ENCODE measurements at regions not wholly inside any gene's neighbourhood (a gene's known extent, or its start where the extent isn't known, plus 50 kb on each side); places are given as distances from the start of the nearest gene placed in this dataset.

- ChIA-PET POLR2A (no interaction called here), CTCF (no interaction called here)
- no peak overlapping the region for H3K4me2 ChIP-seq (ENCODE audit: insufficient read depth, low read length)
- no peak overlapping the region for H3K4me3 ChIP-seq (replicated peaks in 1 of 3; ENCODE audit: insufficient read depth in 1 of 3, low read depth in 1 of 3, low read length in 3 of 3)
- peaks cover 2% of the 10 kb centered on the region for H3K9me3 ChIP-seq (replicated peaks; ENCODE audit: control insufficient read depth, insufficient read depth, low read length)
- no peak overlapping the region for H3K9ac ChIP-seq (replicated peaks; ENCODE audit: extremely low read depth, insufficient read depth, low read length)
- intact Hi-C loops (cut with micrococcal nuclease), result no loop called here
- no TSS peak for BruUV-seq (replicated peaks)
- no peak overlapping the region for H3K27ac ChIP-seq (ENCODE audit: insufficient read depth, low read depth, low read length)
- H3K9me1 ChIP-seq (replicated peaks; ENCODE audit: control insufficient read depth, extremely low read depth, insufficient read depth, low read length), result no peaks in the 10 kb centered on the region
- TF ChIP-seq, protein P1, sequence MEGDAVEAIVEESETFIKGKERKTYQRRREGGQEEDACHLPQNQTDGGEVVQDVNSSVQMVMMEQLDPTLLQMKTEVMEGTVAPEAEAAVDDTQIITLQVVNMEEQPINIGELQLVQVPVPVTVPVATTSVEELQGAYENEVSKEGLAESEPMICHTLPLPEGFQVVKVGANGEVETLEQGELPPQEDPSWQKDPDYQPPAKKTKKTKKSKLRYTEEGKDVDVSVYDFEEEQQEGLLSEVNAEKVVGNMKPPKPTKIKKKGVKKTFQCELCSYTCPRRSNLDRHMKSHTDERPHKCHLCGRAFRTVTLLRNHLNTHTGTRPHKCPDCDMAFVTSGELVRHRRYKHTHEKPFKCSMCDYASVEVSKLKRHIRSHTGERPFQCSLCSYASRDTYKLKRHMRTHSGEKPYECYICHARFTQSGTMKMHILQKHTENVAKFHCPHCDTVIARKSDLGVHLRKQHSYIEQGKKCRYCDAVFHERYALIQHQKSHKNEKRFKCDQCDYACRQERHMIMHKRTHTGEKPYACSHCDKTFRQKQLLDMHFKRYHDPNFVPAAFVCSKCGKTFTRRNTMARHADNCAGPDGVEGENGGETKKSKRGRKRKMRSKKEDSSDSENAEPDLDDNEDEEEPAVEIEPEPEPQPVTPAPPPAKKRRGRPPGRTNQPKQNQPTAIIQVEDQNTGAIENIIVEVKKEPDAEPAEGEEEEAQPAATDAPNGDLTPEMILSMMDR (IDR thresholded peaks at IDR 0.05; ENCODE audit: extremely low read depth in 1 of 2, insufficient read depth in 1 of 2, low read depth in 1 of 2, low read length in 2 of 2), result no peak
- TF ChIP-seq FOS (IDR thresholded peaks at IDR 0.05; ENCODE audit: borderline replicate concordance, insufficient read depth, low read length) (no peak), EZH2 (IDR thresholded peaks at IDR 0.05; ENCODE audit: borderline replicate concordance, low read depth, low read length, severe bottlenecking) (no peak), MYC (IDR thresholded peaks at IDR 0.05; ENCODE audit: low read depth, low read length) (no peak), POLR2A (IDR thresholded peaks at IDR 0.05; ENCODE audit: low read depth, low read length) (no peak), JUN (IDR thresholded peaks at IDR 0.05; ENCODE audit: borderline replicate concordance, insufficient read depth, insufficient read length, low read depth) (no peak), GATA2 (IDR thresholded peaks at IDR 0.05; ENCODE audit: insufficient read depth, insufficient read length, low read depth, low read length) (no peak), POLR2AphosphoS5 (IDR thresholded peaks at IDR 0.05; ENCODE audit: insufficient read depth, low read depth, low read length) (no peak), MAX (IDR thresholded peaks at IDR 0.05; ENCODE audit: insufficient read depth, insufficient read length) (no peak)
- no peaks in the 10 kb centered on the region for H3K4me1 ChIP-seq (ENCODE audit: control insufficient read depth, extremely low read depth, insufficient read depth, low read length)
- H4K20me1 ChIP-seq (replicated peaks; ENCODE audit: control insufficient read depth, extremely low read depth, insufficient read depth, low read length), result no peaks in the 10 kb centered on the region
- no peak overlapping the region for H2AFZ ChIP-seq (ENCODE audit: low read depth, low read length)
- dilution Hi-C loops (cut with MboI; ENCODE audit: extremely low pct_ligation_motif_present, low sequenced_read_pairs), result no loop called here
- FAIRE-seq (no peak), DNase-seq (ENCODE audit: low read depth, low spot score) (no peak)
- no peaks in the 10 kb centered on the region for H3K36me3 ChIP-seq (ENCODE audit: control insufficient read depth in 2 of 2, extremely low read depth in 1 of 2, insufficient read depth in 2 of 2, low read length in 2 of 2)
- H3K79me2 ChIP-seq (ENCODE audit: control insufficient read depth, insufficient read depth, low read length), result no peaks in the 10 kb centered on the region
- no peaks in the 10 kb centered on the region for H3K27me3 ChIP-seq (ENCODE audit: control insufficient read depth in 2 of 2, insufficient read depth in 2 of 2, low read length in 2 of 2)
Observed at GRCh38 chr17:52532373-52532772, 373.9 kb upstream of the CA10 start.
